CD4-positive, alpha-beta memory T cell (primary cell): ENCODE measurements at regions not wholly inside any gene's neighbourhood (a gene's known extent, or its start where the extent isn't known, plus 50 kb on each side); places are given as distances from the start of the nearest gene placed in this dataset.
A peak's percentile ranks its signal among the peaks of the same experiment; 100 is the strongest.
"Not testable (repeated sequence)": the region's sequence is repeated elsewhere in the genome, so short reads cannot be mapped to it uniquely, and the experiment has no call there.

ENCODE experiments used
- CTCF ChIA-PET: fragments of 350-600 bp; sonication (Branson Sonifier 250); formaldehyde crosslinking; loops from one replicate; lab custom pipeline; 2021; ENCODE audit warnings: inconsistent platforms; ENCODE audit not compliant: partially characterized antibody; lab: Charles Lee
- POLR2A ChIA-PET: fragments of 350-600 bp; sonication (Branson Sonifier 250); formaldehyde crosslinking; loops from one replicate; lab custom pipeline; 2021; ENCODE audit not compliant: partially characterized antibody; lab: Charles Lee
- DNase-seq, 5 donors: peaks; one replicate each; pipeline versions ENCODE4 v3.0.0 to v3.0.0-alpha.2; 2020 to 2022; ENCODE audit warnings: mixed read lengths in 1 of 5
- H3K27ac ChIP-seq: one replicate; pipeline ENCODE4 v1.7.0; 2013; ENCODE audit warnings: low read depth, low read length
- H3K27me3 ChIP-seq: 2 replicates; pipeline ENCODE4 v1.7.0; 2013; ENCODE audit warnings: mild to moderate bottlenecking, low read length, moderate library complexity; ENCODE audit not compliant: insufficient read depth
- H3K36me3 ChIP-seq: 2 replicates; pipeline ENCODE4 v1.7.0; 2013; ENCODE audit warnings: mild to moderate bottlenecking, low read length, moderate library complexity; ENCODE audit not compliant: insufficient read depth
- H3K4me1 ChIP-seq: 2 replicates; pipeline ENCODE4 v1.7.0; 2013; ENCODE audit warnings: mild to moderate bottlenecking, low read length, moderate library complexity; ENCODE audit not compliant: insufficient read depth
- H3K4me3 ChIP-seq, 2 donors: one replicate each; pipeline ENCODE4 v1.7.0; 2013; ENCODE audit warnings: low read length in 2 of 2, mild to moderate bottlenecking in 1 of 2
- H3K9me3 ChIP-seq, 2 donors: one replicate each; pipeline ENCODE4 v1.7.0; 2013; ENCODE audit warnings: low read length in 2 of 2, control low read depth in 1 of 2; ENCODE audit not compliant: control insufficient read depth in 1 of 2
- H3K27ac Mint-ChIP-seq, 7 donors: one replicate each; pipeline ENCODE4 v1.8.0; 2020 to 2021; ENCODE audit warnings: mixed read lengths in 7 of 7, mild to moderate bottlenecking in 6 of 7, inconsistent platforms in 3 of 7, moderate library complexity in 3 of 7
- H3K27me3 Mint-ChIP-seq, 2 donors: one replicate each; pipeline ENCODE4 v1.8.0; 2020 to 2021; ENCODE audit warnings: mixed read lengths in 2 of 2
- H3K36me3 Mint-ChIP-seq, 2 donors: one replicate each; pipeline ENCODE4 v1.8.0; 2020 to 2021; ENCODE audit warnings: mixed read lengths in 2 of 2, inconsistent platforms in 1 of 2, mild to moderate bottlenecking in 1 of 2
- H3K4me1 Mint-ChIP-seq, 4 donors: one replicate each; pipeline ENCODE4 v1.8.0; 2020 to 2021; ENCODE audit warnings: mixed read lengths in 4 of 4, mild to moderate bottlenecking in 1 of 4
- H3K4me3 Mint-ChIP-seq, 8 donors: one replicate each; pipeline ENCODE4 v1.8.0; 2020 to 2021; ENCODE audit warnings: mixed read lengths in 8 of 8, mild to moderate bottlenecking in 7 of 8, moderate library complexity in 6 of 8, inconsistent platforms in 3 of 8
- H3K9me3 Mint-ChIP-seq, 8 donors: one replicate each; pipeline ENCODE4 v1.8.0; 2020 to 2021; ENCODE audit warnings: mixed read lengths in 8 of 8, mild to moderate bottlenecking in 5 of 8, inconsistent platforms in 3 of 8, moderate library complexity in 1 of 8
- intact Hi-C: fragments of 100-400 bp; cut with micrococcal nuclease; formaldehyde crosslinking; loops from one replicate; pipeline ENCODE4 v1.15.1; 2023

DNA sequence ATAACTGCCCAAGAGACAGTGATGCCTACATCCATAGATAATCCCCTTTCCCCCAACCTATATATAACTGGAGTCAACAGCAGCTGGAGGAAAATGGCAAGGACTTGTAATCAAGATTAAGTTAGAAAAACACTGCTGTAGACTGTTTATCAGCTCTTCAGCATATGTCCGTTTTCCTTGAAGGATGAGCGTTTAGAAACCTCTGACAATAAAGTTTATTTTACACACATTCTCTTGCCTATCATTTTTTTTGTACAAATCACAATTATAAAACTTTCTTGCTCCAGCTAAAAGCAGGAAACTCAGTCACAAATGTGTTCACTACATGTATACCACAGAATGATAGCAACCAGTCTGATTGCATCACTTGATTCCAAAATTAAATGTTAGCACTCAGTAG is 50.8 kb downstream of the PPIAL4G start:
- peaks cover 62 to 75% of the 10 kb centered on the region in 2 donors for H3K36me3 Mint-ChIP-seq
- H3K27ac Mint-ChIP-seq: peak overlapping the region in 6 of 7 donors; percentile 3 to 84 (median 78)
- H3K36me3 ChIP-seq, H3K9me3 Mint-ChIP-seq, H3K27me3 Mint-ChIP-seq, H3K4me1 ChIP-seq, intact Hi-C loops, H3K4me3 ChIP-seq, H3K27ac ChIP-seq, DNase-seq, H3K4me3 Mint-ChIP-seq, H3K9me3 ChIP-seq, H3K27me3 ChIP-seq: not testable (repeated sequence)
- CTCF ChIA-PET: interaction anchor here (1.5 kb wide), 1 partner anchor 60 kb away, joined by 9 read pairs; no protein-coding TSS in a partner anchor
- POLR2A ChIA-PET: interaction anchor here (0.8 kb wide), 1 partner anchor 91 kb away, joined by 3 read pairs; no protein-coding TSS in a partner anchor
- peaks cover 32 to 67% (median 48%) of the 10 kb centered on the region in 4 donors for H3K4me1 Mint-ChIP-seq

DNA sequence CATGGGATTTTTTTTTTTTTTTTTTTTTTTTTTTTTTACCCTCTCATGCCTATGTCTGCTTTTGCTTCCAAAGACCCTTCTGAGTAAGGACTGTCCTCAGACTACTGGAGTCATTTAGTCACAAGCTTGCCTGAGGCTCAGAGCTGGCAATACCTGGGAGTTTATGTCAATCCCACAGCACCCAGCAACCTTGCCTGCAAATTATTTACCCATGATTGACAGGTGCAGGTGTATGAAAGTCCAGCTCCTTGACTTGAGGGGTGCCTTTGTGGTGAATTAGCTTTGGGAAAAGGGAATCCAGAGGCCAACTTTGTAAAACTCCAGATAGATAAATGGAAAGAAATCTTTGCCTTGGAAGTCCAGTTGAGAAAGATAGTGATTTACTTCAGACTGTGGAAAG is 53.2 kb downstream of the PPIAL4G start:
- POLR2A ChIA-PET: not testable (repeated sequence)

DNA sequence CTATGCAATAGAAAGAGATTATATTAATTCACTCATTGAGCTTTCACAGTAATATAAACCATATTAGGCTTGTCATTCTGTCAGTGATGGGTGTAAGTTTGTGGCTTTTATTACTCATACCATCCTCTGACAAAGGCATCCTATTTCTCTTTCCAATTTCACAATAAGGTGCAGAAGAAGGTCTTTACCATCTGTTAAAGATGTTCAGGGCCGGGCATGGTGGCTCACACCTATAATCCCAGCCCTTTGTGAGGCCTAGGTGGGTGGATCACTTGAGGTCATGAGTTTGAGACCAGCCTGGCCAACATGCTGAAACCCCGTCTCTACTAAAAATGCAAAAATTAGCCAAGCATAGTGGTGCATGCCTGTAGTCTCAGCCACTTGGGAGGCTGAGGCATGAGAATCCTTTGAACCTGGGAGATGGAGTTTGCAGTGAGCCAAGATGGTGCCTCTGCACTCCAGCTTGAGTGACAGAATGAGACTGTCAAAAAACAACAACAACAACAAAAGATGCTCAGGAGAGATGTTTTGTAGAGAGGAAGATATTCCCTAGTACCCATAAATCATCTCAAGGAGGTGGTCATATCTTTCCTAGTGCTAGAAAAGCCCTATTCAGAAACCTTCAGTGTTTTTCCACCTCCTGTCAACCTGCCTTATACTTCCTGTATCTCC is 56.0 kb downstream of the PPIAL4G start:
- H3K9me3 ChIP-seq, H3K27me3 Mint-ChIP-seq, H3K27ac ChIP-seq, CTCF ChIA-PET, H3K9me3 Mint-ChIP-seq, H3K27me3 ChIP-seq, H3K4me3 Mint-ChIP-seq, H3K4me1 ChIP-seq, DNase-seq, intact Hi-C loops, H3K36me3 ChIP-seq, H3K4me3 ChIP-seq, POLR2A ChIA-PET: not testable (repeated sequence)
- Mint-ChIP-seq H3K27ac (peak overlapping the region; percentile 13 to 80 (median 48)), H3K36me3 (peaks cover 62 to 63% of the 10 kb centered on the region in 2 donors), H3K4me1 (peaks cover 33 to 75% (median 56%) of the 10 kb centered on the region in 4 donors)

More for the DNA sequence above, 53.2 kb downstream of the PPIAL4G start:
- not testable (repeated sequence) for H3K4me1 ChIP-seq, H3K27me3 ChIP-seq, H3K9me3 Mint-ChIP-seq, H3K4me3 Mint-ChIP-seq, H3K36me3 ChIP-seq, H3K9me3 ChIP-seq, H3K27ac ChIP-seq, H3K27me3 Mint-ChIP-seq, DNase-seq, H3K4me3 ChIP-seq
- CTCF ChIA-PET: interaction anchor here (1.9 kb wide), 1 partner anchor 58 kb away, joined by 8 read pairs; no protein-coding TSS in a partner anchor
- intact Hi-C loops: loop anchor here (2.0 kb wide), 1 partner anchor 57 kb away; no protein-coding TSS in a partner anchor
- Mint-ChIP-seq H3K4me1 (peaks cover 31 to 69% (median 50%) of the 10 kb centered on the region in 4 donors), H3K36me3 (peaks cover 73% of the 10 kb centered on the region in 2 donors), H3K27ac (peak overlapping the region in 3 of 7 donors; percentile 7 to 73 (median 70))

DNA sequence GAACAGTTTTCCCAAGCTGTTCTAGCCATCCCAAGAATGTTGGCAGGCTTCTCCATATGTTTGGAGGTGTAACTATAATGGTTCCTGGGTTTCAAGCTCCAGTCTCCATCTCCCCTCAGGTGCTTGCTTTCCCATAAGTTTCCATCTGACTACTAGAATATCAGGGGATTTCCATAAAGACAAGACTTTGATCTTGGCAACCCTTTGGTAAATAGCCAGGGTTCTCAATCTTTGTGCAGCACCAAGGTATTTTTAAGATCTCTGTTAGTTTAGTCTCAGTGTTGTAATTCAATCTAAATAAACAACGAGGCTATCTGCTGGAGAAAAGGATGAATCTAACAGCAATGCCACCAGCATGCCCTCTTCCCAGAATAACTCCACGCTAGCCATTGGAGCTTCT is 56.7 kb downstream of the PPIAL4G start:
- POLR2A ChIA-PET, H3K36me3 ChIP-seq, CTCF ChIA-PET, H3K4me1 ChIP-seq, H3K9me3 ChIP-seq, intact Hi-C loops, H3K27me3 ChIP-seq, H3K27me3 Mint-ChIP-seq, H3K27ac ChIP-seq, H3K4me3 ChIP-seq, H3K4me3 Mint-ChIP-seq, H3K9me3 Mint-ChIP-seq, DNase-seq: not testable (repeated sequence)
- H3K27ac Mint-ChIP-seq: peak overlapping the region in 6 of 7 donors; percentile 43 to 70 (median 62)
- H3K4me1 Mint-ChIP-seq: peaks cover 27 to 68% (median 50%) of the 10 kb centered on the region in 4 donors
- peaks cover 55 to 58% of the 10 kb centered on the region in 2 donors for H3K36me3 Mint-ChIP-seq

DNA sequence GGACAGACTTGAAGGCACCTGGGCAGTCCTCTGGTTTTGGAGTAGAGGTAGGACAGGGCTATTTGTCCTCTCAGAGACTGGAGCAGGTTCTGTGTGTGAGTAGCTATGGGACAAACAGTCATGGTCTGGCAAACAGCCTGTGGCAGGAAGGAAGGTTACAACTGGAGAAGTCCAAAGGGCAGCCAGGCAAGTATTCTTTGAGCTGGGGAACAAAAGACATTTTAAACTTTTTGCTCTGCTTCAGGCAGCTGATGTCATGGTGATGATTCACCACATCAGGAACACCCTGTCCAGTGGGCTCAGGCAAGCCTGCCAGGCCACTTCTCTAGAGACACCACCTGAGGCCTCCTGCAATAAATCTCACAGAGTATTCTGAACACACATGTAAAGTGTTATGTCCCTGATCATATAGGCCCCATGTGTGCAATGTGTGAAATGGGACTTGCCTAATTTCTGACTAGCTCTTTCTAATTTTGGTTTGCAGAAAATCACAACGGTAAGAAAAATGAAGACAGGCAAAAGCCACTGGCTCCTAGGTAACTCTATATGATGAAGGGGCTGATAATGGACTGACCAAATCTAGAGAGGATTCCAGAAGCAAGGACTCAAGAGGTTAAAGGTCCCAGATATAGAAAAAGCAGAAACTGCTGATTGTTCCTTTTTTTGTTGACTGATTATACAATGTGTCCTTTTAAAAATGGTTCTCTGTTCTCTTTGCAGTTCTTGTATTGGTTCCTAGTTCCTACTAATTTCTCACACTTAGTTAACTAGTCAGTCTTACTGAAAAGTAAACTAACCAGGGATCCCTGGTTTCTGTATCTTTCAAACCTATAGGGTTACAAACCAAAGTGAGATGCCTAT is 58.7 kb downstream of the PPIAL4G start:
- intact Hi-C loops: not testable (repeated sequence)
- H3K36me3 Mint-ChIP-seq: peaks cover 42 to 45% of the 10 kb centered on the region in 2 donors

DNA sequence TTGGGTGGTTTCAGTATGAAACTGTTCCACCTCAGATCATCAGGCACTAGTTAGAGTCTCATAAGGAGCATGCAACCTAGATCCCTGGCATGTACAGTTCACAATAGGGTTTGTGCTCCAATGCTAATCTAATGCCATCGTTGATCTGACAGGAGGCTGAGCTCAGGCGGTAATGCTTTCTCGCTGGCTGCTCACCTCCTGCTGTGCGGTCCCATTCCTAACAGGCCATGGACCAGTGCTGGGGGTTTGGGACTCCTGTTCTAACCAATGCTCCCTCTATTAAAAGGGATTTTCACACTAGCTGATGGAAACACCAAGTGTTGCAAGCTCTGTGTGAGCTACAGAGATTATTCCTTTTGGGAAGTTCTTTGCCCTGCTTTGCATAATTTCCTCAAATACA is 60.2 kb downstream of the PPIAL4G start:
- POLR2A ChIA-PET, H3K27me3 Mint-ChIP-seq: not testable (repeated sequence)

More for the DNA sequence above, 58.7 kb downstream of the PPIAL4G start:
- H3K36me3 ChIP-seq, H3K9me3 ChIP-seq, CTCF ChIA-PET, H3K4me1 ChIP-seq, POLR2A ChIA-PET, H3K27ac ChIP-seq, H3K4me3 Mint-ChIP-seq, H3K27me3 Mint-ChIP-seq, H3K9me3 Mint-ChIP-seq, H3K4me3 ChIP-seq, H3K27me3 ChIP-seq, DNase-seq: not testable (repeated sequence)
- Mint-ChIP-seq H3K27ac (peak overlapping the region; percentile 26 to 76 (median 54)), H3K4me1 (peaks cover 22 to 63% (median 38%) of the 10 kb centered on the region in 4 donors)

DNA sequence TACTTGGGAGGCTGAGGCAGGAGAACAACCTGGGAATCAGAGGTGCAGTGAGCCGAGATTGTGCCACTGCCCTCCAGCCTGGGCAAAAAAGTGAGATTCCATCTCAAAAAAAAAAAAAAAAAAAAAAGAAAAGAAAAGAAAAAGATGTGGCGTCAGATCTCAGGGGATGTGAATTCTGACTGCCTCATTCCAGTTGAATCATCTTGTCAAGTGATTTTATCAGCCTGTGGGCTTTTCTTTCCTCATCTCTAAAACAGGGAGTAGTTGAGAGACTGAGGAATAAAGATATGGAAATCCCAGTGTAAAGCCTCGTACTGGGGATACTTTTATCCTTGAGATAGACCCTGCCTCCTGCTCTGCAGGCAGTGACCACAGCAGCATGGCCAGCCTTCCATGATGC is 65.9 kb downstream of the PPIAL4G start:
- H3K4me1 ChIP-seq, H3K4me3 ChIP-seq, H3K36me3 Mint-ChIP-seq, H3K27ac ChIP-seq, H3K36me3 ChIP-seq, intact Hi-C loops, H3K27me3 Mint-ChIP-seq, POLR2A ChIA-PET, H3K4me3 Mint-ChIP-seq, DNase-seq, H3K27me3 ChIP-seq, CTCF ChIA-PET, H3K9me3 ChIP-seq, H3K9me3 Mint-ChIP-seq, H3K27ac Mint-ChIP-seq: not testable (repeated sequence)
- peaks cover 2 to 12% (median 5%) of the 10 kb centered on the region in 4 donors for H3K4me1 Mint-ChIP-seq

More for the DNA sequence above, 60.2 kb downstream of the PPIAL4G start:
- H3K27ac ChIP-seq, H3K9me3 ChIP-seq, H3K9me3 Mint-ChIP-seq, H3K4me3 Mint-ChIP-seq, H3K36me3 ChIP-seq, CTCF ChIA-PET, intact Hi-C loops, H3K4me3 ChIP-seq, H3K4me1 ChIP-seq, H3K27me3 ChIP-seq, DNase-seq: not testable (repeated sequence)
- peak overlapping the region in 2 of 7 donors; percentile 54 to 89 for H3K27ac Mint-ChIP-seq
- peaks cover 30 to 31% of the 10 kb centered on the region in 2 donors for H3K36me3 Mint-ChIP-seq
- peaks cover 20 to 52% (median 39%) of the 10 kb centered on the region in 4 donors for H3K4me1 Mint-ChIP-seq
